GM18508 (cell line): ENCODE measurements at regions not wholly inside any gene's neighbourhood (a gene's known extent, or its start where the extent isn't known, plus 50 kb on each side); places are given as distances from the start of the nearest gene placed in this dataset.

Experiments used
- ATAC-seq: cut with Tn5 transposase; IDR thresholded peaks from one replicate; pipeline ENCODE4 v1.9.1; 2021; ENCODE audit warnings: moderate number of reproducible peaks; ENCODE audit not compliant: insufficient read depth, unreplicated experiment

- ATAC-seq: no peak
These were observed 104.8 kb upstream of the CD180 start for GRCh38 chr5:67301285-67301903.

GRCh38 chr5:67300326-67300725 is 103.7 kb upstream of the CD180 start:
- ATAC-seq: no peak

GRCh38 chr5:67299231-67299735 is 102.7 kb upstream of the CD180 start:
- ATAC-seq: no peak

GRCh38 chr5:67297802-67298532 is 101.4 kb upstream of the CD180 start:
- ATAC-seq: no peak

- no peak for ATAC-seq
These were observed 100.8 kb upstream of the CD180 start for GRCh38 chr5:67297376-67297775.

- ATAC-seq: no peak
These were observed 97.8 kb upstream of the CD180 start for GRCh38 chr5:67294266-67294938.

GRCh38 chr5:67293226-67293625 is 96.6 kb upstream of the CD180 start:
- no peak for ATAC-seq

GRCh38 chr5:67292201-67292940 is 95.8 kb upstream of the CD180 start:
- ATAC-seq: no peak

GRCh38 chr5:67291671-67292070 is 95.1 kb upstream of the CD180 start:
- no peak for ATAC-seq

- ATAC-seq: no peak
These were observed 94.5 kb upstream of the CD180 start for GRCh38 chr5:67291066-67291465.

GRCh38 chr5:67290655-67291054 is 94.1 kb upstream of the CD180 start:
- no peak for ATAC-seq

- no peak for ATAC-seq
These were observed 93.3 kb upstream of the CD180 start for GRCh38 chr5:67289763-67290521.

- ATAC-seq: no peak
These were observed 91.1 kb upstream of the CD180 start for GRCh38 chr5:67287510-67288268.

GRCh38 chr5:67286006-67286405 is 89.4 kb upstream of the CD180 start:
- ATAC-seq: no peak

- ATAC-seq: no peak
These were observed 87.4 kb upstream of the CD180 start for GRCh38 chr5:67283988-67284487.

- no peak for ATAC-seq
These were observed 86.8 kb upstream of the CD180 start for GRCh38 chr5:67283275-67283987.

- no peak for ATAC-seq
These were observed 85.3 kb upstream of the CD180 start for GRCh38 chr5:67281874-67282273.

GRCh38 chr5:67273689-67274356 is 77.2 kb upstream of the CD180 start:
- ATAC-seq: no peak
